ENCODE measurements at regions not wholly inside any gene's neighbourhood (a gene's known extent, or its start where the extent isn't known, plus 50 kb on each side); places are given as distances from the start of the nearest gene placed in this dataset.

GRCh38 chr12:25382311-25383106 is 131.8 kb upstream of the KRAS start:
- TF ChIP-seq FOXJ3 (CRISPR knock-in tag; IDR thresholded peaks at IDR 0.05; ENCODE audit: borderline replicate concordance) (no peak), NFE2L1 (CRISPR knock-in tag; IDR thresholded peaks at IDR 0.05) (no peak), HMGXB4 (CRISPR knock-in tag; IDR thresholded peaks at IDR 0.05) (no peak), CREM (CRISPR knock-in tag; IDR thresholded peaks at IDR 0.05) (no peak), NR3C1 (CRISPR knock-in tag; conservative IDR thresholded peaks at IDR 0.05; ENCODE audit: low read depth) (no peak), E2F1 (CRISPR knock-in tag; IDR thresholded peaks at IDR 0.05) (no peak), ZNF138 (CRISPR knock-in tag; conservative IDR thresholded peaks at IDR 0.05) (no peak), ZMAT4 (CRISPR knock-in tag; IDR thresholded peaks at IDR 0.05) (no peak), ZNF416 (CRISPR knock-in tag; IDR thresholded peaks at IDR 0.05) (no peak), ETV6 (CRISPR knock-in tag; IDR thresholded peaks at IDR 0.05) (no peak), CTCF (IDR thresholded peaks at IDR 0.05) (no peak), MAX (CRISPR knock-in tag; IDR thresholded peaks at IDR 0.05) (no peak), ATF3 (CRISPR knock-in tag; conservative IDR thresholded peaks at IDR 0.05) (no peak), USF2 (CRISPR knock-in tag; IDR thresholded peaks at IDR 0.05) (no peak)
